GM18868 (cell line): ENCODE measurements at regions not wholly inside any gene's neighbourhood (a gene's known extent, or its start where the extent isn't known, plus 50 kb on each side); places are given as distances from the start of the nearest gene placed in this dataset.
"Not testable (repeated sequence)": the region's sequence is repeated elsewhere in the genome, so short reads cannot be mapped to it uniquely, and the experiment has no call there.

ENCODE experiments used
- ATAC-seq: cut with Tn5 transposase; IDR thresholded peaks from one replicate; pipeline ENCODE4 v1.9.1; 2021; ENCODE audit warnings: mild to moderate bottlenecking, moderate library complexity; ENCODE audit not compliant: unreplicated experiment

- no peak for ATAC-seq
These were observed 142.6 kb upstream of the SERPINE2 start for GRCh38 chr2:224181534-224182155.

GRCh38 chr2:224180810-224181209 is 141.7 kb upstream of the SERPINE2 start:
- ATAC-seq: no peak

GRCh38 chr2:224178056-224178455 is 139.0 kb upstream of the SERPINE2 start:
- no peak for ATAC-seq

- no peak for ATAC-seq
These were observed 136.5 kb upstream of the SERPINE2 start for GRCh38 chr2:224175538-224175937.

GRCh38 chr2:224174990-224175389 is 135.9 kb upstream of the SERPINE2 start:
- no peak for ATAC-seq

GRCh38 chr2:224174521-224174920 is 135.4 kb upstream of the SERPINE2 start:
- ATAC-seq: no peak

- no peak for ATAC-seq
These were observed 134.8 kb upstream of the SERPINE2 start for GRCh38 chr2:224173933-224174332.

- ATAC-seq: no peak
These were observed 134.1 kb upstream of the SERPINE2 start for GRCh38 chr2:224173210-224173609.

GRCh38 chr2:224171226-224171625 is 132.1 kb upstream of the SERPINE2 start:
- no peak for ATAC-seq

GRCh38 chr2:224169847-224170246 is 130.8 kb upstream of the SERPINE2 start:
- ATAC-seq: no peak

GRCh38 chr2:224167781-224168180 is 128.7 kb upstream of the SERPINE2 start:
- not testable (repeated sequence) for ATAC-seq

- no peak for ATAC-seq
These were observed 127.6 kb upstream of the SERPINE2 start for GRCh38 chr2:224166654-224167053.

- ATAC-seq: no peak
These were observed 126.8 kb upstream of the SERPINE2 start for GRCh38 chr2:224165901-224166319.

GRCh38 chr2:224163566-224164307 is 124.7 kb upstream of the SERPINE2 start:
- ATAC-seq: no peak

GRCh38 chr2:224162122-224162521 is 123.0 kb upstream of the SERPINE2 start:
- no peak for ATAC-seq

- no peak for ATAC-seq
These were observed 122.6 kb upstream of the SERPINE2 start for GRCh38 chr2:224161712-224162111.

GRCh38 chr2:224160917-224161316 is 121.8 kb upstream of the SERPINE2 start:
- no peak for ATAC-seq

- ATAC-seq: no peak
These were observed 120.4 kb upstream of the SERPINE2 start for GRCh38 chr2:224159345-224159928.

GRCh38 chr2:224158831-224159230 is 119.7 kb upstream of the SERPINE2 start:
- no peak for ATAC-seq

GRCh38 chr2:224158061-224158460 is 119.0 kb upstream of the SERPINE2 start:
- ATAC-seq: no peak

- no peak for ATAC-seq
These were observed 118.6 kb upstream of the SERPINE2 start for GRCh38 chr2:224157655-224158054.

GRCh38 chr2:224156436-224156835 is 117.3 kb upstream of the SERPINE2 start:
- ATAC-seq: no peak
